DMS153 (cell line): ENCODE measurements at regions not wholly inside any gene's neighbourhood (a gene's known extent, or its start where the extent isn't known, plus 50 kb on each side); places are given as distances from the start of the nearest gene placed in this dataset.
"Not testable (repeated sequence)": the region's sequence is repeated elsewhere in the genome, so short reads cannot be mapped to it uniquely, and the experiment has no call there.

ENCODE experiments used
- DNase-seq: peaks from one replicate; lab custom pipeline; 2025; lab: John Stamatoyannopoulos, UW

- DNase-seq = no peak
Observed at GRCh38 chr21:36246080-36246631, 73.8 kb upstream of the MORC3 start.

DNA sequence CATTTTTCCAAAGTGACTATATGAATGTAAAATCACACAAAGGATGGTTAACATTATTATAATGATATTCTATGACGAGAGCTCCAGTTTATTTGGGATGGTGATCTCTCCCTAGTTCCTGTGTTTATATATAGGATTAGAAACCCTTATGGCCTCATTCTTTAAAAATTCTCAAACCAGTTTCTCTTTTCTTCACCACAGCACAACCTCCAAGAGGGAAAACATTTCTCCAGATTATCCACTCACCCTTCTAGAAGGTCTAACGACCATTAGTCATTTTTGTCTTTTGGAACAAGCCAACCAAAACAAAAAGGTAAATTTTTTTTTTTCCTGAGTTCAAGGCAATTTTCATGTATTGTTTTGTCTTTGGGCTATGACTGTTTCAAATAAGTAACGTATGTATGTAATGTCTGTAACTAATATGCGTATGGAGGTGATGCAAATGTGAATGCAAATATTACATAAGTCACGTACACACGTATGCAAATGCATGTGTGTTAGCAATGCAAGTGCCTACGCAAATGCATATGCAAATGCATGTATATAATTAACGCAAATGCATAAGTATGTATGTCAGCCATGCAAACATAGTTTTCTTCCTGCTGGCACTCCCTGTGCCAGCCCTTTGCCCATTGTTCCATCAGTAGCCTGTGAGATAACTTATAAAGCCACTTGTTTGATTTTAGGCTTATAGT is 72.5 kb upstream of the MORC3 start:
- DNase-seq = no peak

GRCh38 chr21:36249576-36250422 is 70.2 kb upstream of the MORC3 start:
- DNase-seq = no peak

GRCh38 chr21:36250423-36251075 is 69.4 kb upstream of the MORC3 start:
- no peak for DNase-seq

DNA sequence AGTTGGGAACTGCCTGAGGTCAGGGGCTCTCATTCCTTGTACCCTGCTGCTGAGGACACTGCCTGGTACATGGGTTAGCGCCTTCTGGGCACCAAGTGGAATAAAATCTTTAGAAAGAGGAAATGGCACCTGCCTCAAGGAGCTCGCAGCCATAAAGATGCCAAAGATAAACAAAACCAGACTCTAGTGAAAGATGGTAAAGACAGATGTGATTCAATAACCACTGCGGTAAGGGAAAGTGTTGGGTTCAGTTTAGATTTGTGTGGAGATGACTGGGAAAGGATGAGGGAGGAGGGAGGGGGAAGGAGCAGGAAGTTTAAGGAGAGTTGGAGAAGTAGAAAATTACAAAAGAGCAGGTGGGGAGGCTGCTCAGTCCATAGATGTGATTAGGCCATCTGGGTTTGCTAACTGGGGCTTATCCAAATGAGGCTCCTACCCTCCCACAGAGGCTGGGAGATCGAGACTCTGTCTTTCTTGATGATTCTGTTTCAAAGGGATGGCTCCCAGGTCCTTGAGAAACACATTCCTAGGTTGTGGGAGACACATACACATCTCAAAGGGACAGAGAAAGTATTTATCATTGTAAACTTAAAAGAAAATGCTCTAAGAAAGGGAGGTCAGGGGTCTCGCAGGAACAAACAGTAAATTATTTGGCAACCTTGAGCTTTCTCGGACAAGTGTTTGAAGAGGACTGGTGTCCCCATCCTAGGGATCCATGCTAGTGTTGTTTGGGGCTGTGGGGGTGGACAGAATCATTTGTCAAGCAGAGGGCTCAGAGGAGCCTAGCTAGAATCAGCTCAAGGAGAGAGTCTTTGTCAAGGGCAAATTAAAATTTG is 65.7 kb upstream of the MORC3 start:
- no peak for DNase-seq

DNA sequence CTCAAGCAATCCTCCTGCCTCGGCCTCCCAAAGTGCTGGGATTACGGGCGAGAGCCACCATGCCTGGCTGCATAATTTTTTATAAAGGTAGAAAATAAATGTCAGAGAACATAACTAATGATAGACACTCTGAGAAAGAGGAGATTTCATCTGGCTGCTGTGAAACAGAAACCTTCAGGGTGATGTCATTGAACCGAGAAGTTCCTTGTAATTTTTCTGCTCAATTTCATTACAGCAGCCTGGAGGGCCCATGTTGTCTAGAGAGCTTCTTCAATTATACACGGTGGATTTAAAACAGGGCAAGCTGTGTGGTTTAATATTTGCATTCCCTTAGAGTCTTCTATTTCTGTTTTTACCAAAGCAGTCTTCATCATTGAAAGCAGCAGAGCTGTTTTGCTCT is 64.3 kb upstream of the MORC3 start:
- DNase-seq = no peak

- DNase-seq = no peak
Observed at GRCh38 chr21:36257657-36258056, 62.3 kb upstream of the MORC3 start.

DNA sequence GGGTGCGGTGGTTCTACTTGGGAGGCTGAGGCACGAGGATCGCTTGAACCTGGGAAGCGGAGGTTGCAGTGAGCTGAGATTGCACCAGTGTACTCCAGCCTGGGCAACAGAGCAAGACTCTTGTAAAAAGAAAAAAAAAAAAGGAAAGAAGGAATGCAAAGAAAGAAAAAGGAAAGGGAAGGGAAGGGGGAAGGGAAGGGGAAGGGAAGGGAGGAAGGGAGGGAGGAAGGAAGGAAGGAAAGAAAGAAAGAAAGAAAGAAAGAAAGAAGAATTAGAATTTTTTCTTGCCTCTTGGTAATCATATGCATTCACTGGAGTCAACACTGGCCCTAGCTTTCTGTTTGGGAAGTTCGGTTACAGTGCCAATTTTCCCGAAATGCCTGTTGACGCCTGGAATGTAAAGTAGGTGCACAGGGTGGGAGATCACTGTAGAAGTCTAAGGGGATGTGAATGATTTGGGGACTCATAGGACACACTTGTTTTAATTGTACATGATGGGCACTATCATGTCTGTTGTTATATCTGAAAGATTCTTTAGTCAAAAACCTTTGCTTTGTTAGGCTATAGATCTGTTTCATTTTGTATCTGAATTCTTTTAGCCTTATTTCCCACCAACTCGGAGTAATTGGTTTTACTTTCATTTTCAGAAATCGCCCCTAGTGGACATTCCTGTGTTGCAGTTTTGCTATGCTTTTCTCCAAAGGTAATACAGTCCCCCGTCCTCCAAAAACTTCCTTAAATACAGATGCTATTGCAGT is 59.8 kb upstream of the MORC3 start:
- DNase-seq = no peak

- no peak for DNase-seq
Observed at GRCh38 chr21:36260802-36261201, 59.2 kb upstream of the MORC3 start.

- no peak for DNase-seq
Observed at GRCh38 chr21:36261459-36261858, 58.5 kb upstream of the MORC3 start.

- no peak for DNase-seq
Observed at GRCh38 chr21:36263797-36264196, 56.2 kb upstream of the MORC3 start.

DNA sequence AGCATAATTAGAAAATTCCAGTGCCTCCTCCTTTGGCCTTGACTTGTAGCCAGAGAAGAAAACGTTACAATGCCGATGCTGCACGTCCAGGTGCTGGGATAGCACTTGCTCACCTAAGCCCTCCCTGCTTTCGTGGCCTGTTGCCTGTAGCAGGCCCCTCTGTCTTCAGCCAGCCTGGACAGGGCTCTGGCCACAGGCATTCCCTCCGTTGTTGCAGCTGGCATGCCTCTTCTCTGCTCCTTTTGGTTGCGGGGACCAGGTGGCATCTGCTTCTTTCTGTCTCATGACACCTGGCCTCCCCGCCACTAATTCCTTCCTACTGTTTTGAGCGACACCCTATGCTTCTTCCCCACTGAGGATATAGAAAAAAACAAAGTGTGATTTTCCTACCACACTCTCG is 54.6 kb upstream of the MORC3 start:
- DNase-seq = no peak

DNA sequence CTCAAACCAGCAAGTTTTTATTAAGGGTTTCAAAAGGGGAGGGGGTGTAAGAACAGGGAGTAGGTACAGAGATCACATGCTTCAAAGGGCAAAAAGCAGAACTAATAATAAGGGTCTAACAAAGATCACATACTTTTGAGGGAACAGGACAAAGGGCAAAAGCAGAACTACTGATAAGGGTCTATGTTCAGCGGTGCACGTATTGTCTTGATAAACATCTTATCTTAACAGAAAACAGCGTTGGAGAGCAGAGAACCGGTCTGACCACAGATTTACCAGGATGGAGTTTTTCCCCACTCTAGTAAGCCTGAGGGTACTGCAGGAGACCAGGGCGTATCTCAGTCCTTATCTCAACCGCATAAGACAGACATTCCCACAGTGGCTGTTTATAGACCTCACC is 52.2 kb upstream of the MORC3 start:
- not testable (repeated sequence) for DNase-seq

GRCh38 chr21:36268264-36268663 is 51.7 kb upstream of the MORC3 start:
- not testable (repeated sequence) for DNase-seq
